Osteoblast (primary cell): ENCODE measurements at regions not wholly inside any gene's neighbourhood (a gene's known extent, or its start where the extent isn't known, plus 50 kb on each side); places are given as distances from the start of the nearest gene placed in this dataset.
A peak's percentile ranks its signal among the peaks of the same experiment; 100 is the strongest.

Source experiments
- DNase-seq: peaks from one replicate; pipeline ENCODE4 v3.0.0; 2011; ENCODE audit warnings: low spot score, mixed read lengths; ENCODE audit not compliant: insufficient read length; ENCODE audit errors: missing footprints
- H2AFZ ChIP-seq: 2 replicates; pipeline ENCODE4 v1.6.0; 2011; ENCODE audit warnings: mild to moderate bottlenecking, low read length
- H3K27ac ChIP-seq: 2 replicates; pipeline ENCODE4 v1.5.1; 2011; ENCODE audit warnings: mild to moderate bottlenecking, low read depth, low read length, moderate library complexity
- H3K27me3 ChIP-seq: 2 replicates; pipeline ENCODE4 v1.6.0; 2012; ENCODE audit warnings: mild to moderate bottlenecking, control low read depth, inconsistent platforms, low read length, moderate library complexity; ENCODE audit not compliant: insufficient read depth
- H3K36me3 ChIP-seq: 2 replicates; pipeline ENCODE4 v1.5.1; 2011; ENCODE audit warnings: mild to moderate bottlenecking, low read length, control low read depth, moderate library complexity; ENCODE audit not compliant: insufficient read depth
- H3K4me1 ChIP-seq: 2 replicates; pipeline ENCODE4 v1.5.1; 2011; ENCODE audit warnings: mild to moderate bottlenecking, low read length, control low read depth, moderate library complexity; ENCODE audit not compliant: insufficient read depth
- H3K4me2 ChIP-seq: 2 replicates; pipeline ENCODE4 v1.6.0; 2011; ENCODE audit warnings: mild to moderate bottlenecking, low read length; ENCODE audit not compliant: insufficient read depth
- H3K4me3 ChIP-seq: fragments of 200-600 bp; sonication (generic); 3 replicates; pipeline ENCODE4 v1.5.1; 2012; ENCODE audit warnings: mild to moderate bottlenecking, low read length, inconsistent platforms; ENCODE audit not compliant: insufficient read depth
- H3K79me2 ChIP-seq: 2 replicates; pipeline ENCODE4 v1.6.0; 2012; ENCODE audit warnings: mild to moderate bottlenecking, low read length, control low read depth, inconsistent platforms; ENCODE audit not compliant: insufficient read depth
- H3K9me3 ChIP-seq: 2 replicates; pipeline ENCODE4 v1.5.1; 2011; ENCODE audit warnings: low read depth, low read length, control low read depth
- H4K20me1 ChIP-seq: 2 replicates; pipeline ENCODE4 v1.6.0; 2012; ENCODE audit warnings: mild to moderate bottlenecking, low read length, control low read depth; ENCODE audit not compliant: insufficient read depth
- CTCF ChIP-seq: IDR thresholded peaks from 2 replicates; pipeline ENCODE4 v1.5.1; 2011; ENCODE audit warnings: mild to moderate bottlenecking, low read depth, low read length, moderate library complexity; ENCODE audit errors: extremely low read depth

DNA sequence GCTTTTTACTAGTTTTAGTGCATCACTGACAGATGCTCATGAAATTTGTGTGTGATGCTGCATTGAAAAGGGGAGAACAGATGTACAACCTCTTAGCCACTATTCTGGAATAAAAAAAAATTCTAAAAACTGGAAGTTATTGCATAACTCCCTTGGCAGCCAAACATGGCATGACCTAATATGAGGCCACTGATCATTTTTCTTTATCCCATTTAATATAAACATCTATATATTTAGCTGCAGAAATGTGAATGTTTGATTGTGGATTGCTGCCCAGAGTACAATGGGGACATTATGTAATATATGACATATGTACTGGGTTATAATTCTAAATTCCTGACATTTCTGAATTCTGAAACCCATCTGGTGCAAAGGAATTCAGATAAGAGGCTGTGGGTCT is 86.5 kb downstream of the CDCA7 start:
- Histone ChIP-seq H3K4me3 (no peak overlapping the region), H3K27me3 (peaks cover 9% of the 10 kb centered on the region), H2AFZ (no peak overlapping the region), H3K4me1 (no peaks in the 10 kb centered on the region), H3K27ac (no peak overlapping the region), H3K4me2 (no peak overlapping the region), H3K79me2 (no peaks in the 10 kb centered on the region), H4K20me1 (no peaks in the 10 kb centered on the region), H3K9me3 (no peaks in the 10 kb centered on the region), H3K36me3 (no peaks in the 10 kb centered on the region)
- no peak for DNase-seq
- TF ChIP-seq CTCF, result no peak

DNA sequence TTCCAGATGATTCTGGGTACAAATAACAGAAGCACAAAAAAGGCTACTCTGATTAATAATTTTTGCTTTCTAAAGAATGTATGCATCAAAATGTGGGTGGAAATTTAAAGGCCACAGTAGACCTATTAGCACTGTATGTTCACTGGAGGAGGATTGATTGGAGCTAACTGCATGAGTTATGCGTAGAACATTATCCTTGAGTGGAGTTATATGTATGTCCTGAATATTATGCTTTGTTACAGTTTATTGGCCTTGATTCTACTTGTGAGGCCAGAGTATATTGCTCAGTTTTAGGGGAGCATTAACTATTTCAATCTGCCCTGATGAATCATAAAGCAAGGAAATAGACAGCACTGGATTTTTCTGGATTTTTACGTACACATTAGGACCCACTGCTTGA is 87.9 kb downstream of the CDCA7 start:
- Histone ChIP-seq H3K27ac (no peak overlapping the region), H3K36me3 (no peaks in the 10 kb centered on the region), H3K4me1 (no peaks in the 10 kb centered on the region), H3K4me3 (no peak overlapping the region), H3K4me2 (no peak overlapping the region), H4K20me1 (no peaks in the 10 kb centered on the region), H2AFZ (no peak overlapping the region), H3K27me3 (peaks cover 8% of the 10 kb centered on the region), H3K9me3 (no peaks in the 10 kb centered on the region), H3K79me2 (no peaks in the 10 kb centered on the region)
- no peak for TF ChIP-seq CTCF
- no peak for DNase-seq

GRCh38 chr2:173446722-173447121 is 92.0 kb downstream of the CDCA7 start:
- DNase-seq, result no peak
- peaks cover 13% of the 10 kb centered on the region for H3K27me3 ChIP-seq
- no peak overlapping the region for H3K4me2 ChIP-seq
- no peak for TF ChIP-seq CTCF
- no peak overlapping the region for H3K4me3 ChIP-seq
- no peaks in the 10 kb centered on the region for H3K9me3 ChIP-seq
- H3K4me1 ChIP-seq, result no peaks in the 10 kb centered on the region
- no peaks in the 10 kb centered on the region for H3K36me3 ChIP-seq
- no peak overlapping the region for H3K27ac ChIP-seq
- H2AFZ ChIP-seq, result no peak overlapping the region
- no peaks in the 10 kb centered on the region for H4K20me1 ChIP-seq
- no peaks in the 10 kb centered on the region for H3K79me2 ChIP-seq

- peaks cover 14% of the 10 kb centered on the region for H3K27me3 ChIP-seq
- peak; percentile 88 for DNase-seq
- peak overlapping the region; percentile 70 for H3K4me3 ChIP-seq
- H3K79me2 ChIP-seq, result no peaks in the 10 kb centered on the region
- H4K20me1 ChIP-seq, result no peaks in the 10 kb centered on the region
- peak; percentile 73 for TF ChIP-seq CTCF
- no peaks in the 10 kb centered on the region for H3K9me3 ChIP-seq
- no peaks in the 10 kb centered on the region for H3K36me3 ChIP-seq
- no peaks in the 10 kb centered on the region for H3K4me1 ChIP-seq
- peak overlapping the region; percentile 79 for H3K4me2 ChIP-seq
- peak overlapping the region; percentile 94 for H2AFZ ChIP-seq
- no peak overlapping the region for H3K27ac ChIP-seq
Measured at GRCh38 chr2:173448938-173449471, 94.3 kb downstream of the CDCA7 start.
